ENCODE measurements at regions not wholly inside any gene's neighbourhood (a gene's known extent, or its start where the extent isn't known, plus 50 kb on each side); places are given as distances from the start of the nearest gene placed in this dataset.

GRCh38 chr17:22459331-22459952, 767.1 kb downstream of the KCNJ18 start:
- Histone ChIP-seq H3K4me3 (no peak overlapping the region), H3K27me3 (replicated peaks; ENCODE audit: insufficient read depth) (no peaks in the 10 kb centered on the region), H3K27ac (no peak overlapping the region), H3K9me3 (no peaks in the 10 kb centered on the region), H3K4me1 (replicated peaks) (no peaks in the 10 kb centered on the region), H3K36me3 (no peaks in the 10 kb centered on the region)
- no peak for DNase-seq (ENCODE audit: low spot score)
- no peak for TF ChIP-seq POLR2AphosphoS5 (IDR thresholded peaks at IDR 0.05)
- no peak for TF ChIP-seq POLR2A (IDR thresholded peaks at IDR 0.05)
- no peak for TF ChIP-seq CTCF (IDR thresholded peaks at IDR 0.05)
- intact Hi-C loops (cut with DNase I) = no loop called here
- 87% methylated on average over 12 of the region's 12 CpGs for WGBS

- Histone ChIP-seq H3K27ac (no peak overlapping the region), H3K4me1 (replicated peaks) (no peaks in the 10 kb centered on the region), H3K36me3 (no peaks in the 10 kb centered on the region), H3K27me3 (replicated peaks; ENCODE audit: insufficient read depth) (no peaks in the 10 kb centered on the region), H3K9me3 (no peaks in the 10 kb centered on the region), H3K4me3 (no peak overlapping the region)
- intact Hi-C loops (cut with DNase I) = no loop called here
- no peak for TF ChIP-seq CTCF (IDR thresholded peaks at IDR 0.05)
- TF ChIP-seq POLR2A (IDR thresholded peaks at IDR 0.05) = no peak
- no peak for TF ChIP-seq POLR2AphosphoS5 (IDR thresholded peaks at IDR 0.05)
- DNase-seq (ENCODE audit: low spot score) = no peak
- 78% methylated on average over 15 of the region's 15 CpGs for WGBS
Measured at GRCh38 chr17:22459953-22460350, 767.6 kb downstream of the KCNJ18 start.

- intact Hi-C loops (cut with DNase I) = no loop called here
- TF ChIP-seq CTCF (IDR thresholded peaks at IDR 0.05) = no peak
- no peaks in the 10 kb centered on the region for H3K4me1 ChIP-seq (replicated peaks)
- H3K27me3 ChIP-seq (replicated peaks; ENCODE audit: insufficient read depth) = no peaks in the 10 kb centered on the region
- H3K36me3 ChIP-seq = no peaks in the 10 kb centered on the region
- H3K4me3 ChIP-seq = no peak overlapping the region
- 77% methylated on average over 6 of the region's 6 CpGs for WGBS
- H3K9me3 ChIP-seq = no peaks in the 10 kb centered on the region
- no peak overlapping the region for H3K27ac ChIP-seq
- no peak for DNase-seq (ENCODE audit: low spot score)
Measured at GRCh38 chr17:22460461-22461063, 768.2 kb downstream of the KCNJ18 start.

- Histone ChIP-seq H3K36me3 (no peaks in the 10 kb centered on the region), H3K27ac (no peak overlapping the region), H3K9me3 (no peaks in the 10 kb centered on the region), H3K4me3 (no peak overlapping the region), H3K4me1 (replicated peaks) (no peaks in the 10 kb centered on the region), H3K27me3 (replicated peaks; ENCODE audit: insufficient read depth) (no peaks in the 10 kb centered on the region)
- WGBS = 83% methylated on average over 14 of the region's 14 CpGs
- DNase-seq (ENCODE audit: low spot score) = no peak
- intact Hi-C loops (cut with DNase I) = no loop called here
- TF ChIP-seq POLR2AphosphoS5 (IDR thresholded peaks at IDR 0.05) = no peak
- no peak for TF ChIP-seq CTCF (IDR thresholded peaks at IDR 0.05)
- no peak for TF ChIP-seq POLR2A (IDR thresholded peaks at IDR 0.05)
Measured at GRCh38 chr17:22461460-22462145, 769.3 kb downstream of the KCNJ18 start.

- no peak for DNase-seq (ENCODE audit: low spot score)
- no peak overlapping the region for H3K4me3 ChIP-seq
- WGBS = 77% methylated on average over 6 of the region's 6 CpGs
- TF ChIP-seq POLR2A (IDR thresholded peaks at IDR 0.05) (no peak), CTCF (IDR thresholded peaks at IDR 0.05) (no peak), POLR2AphosphoS5 (IDR thresholded peaks at IDR 0.05) (no peak)
- no peaks in the 10 kb centered on the region for H3K27me3 ChIP-seq (replicated peaks; ENCODE audit: insufficient read depth)
- no peak overlapping the region for H3K27ac ChIP-seq
- intact Hi-C loops (cut with DNase I) = no loop called here
- no peaks in the 10 kb centered on the region for H3K9me3 ChIP-seq
- no peaks in the 10 kb centered on the region for H3K36me3 ChIP-seq
- H3K4me1 ChIP-seq (replicated peaks) = no peaks in the 10 kb centered on the region
Measured at GRCh38 chr17:22462461-22462860, 770.1 kb downstream of the KCNJ18 start.
